OCI-LY7 (cell line): ENCODE measurements at regions not wholly inside any gene's neighbourhood (a gene's known extent, or its start where the extent isn't known, plus 50 kb on each side); places are given as distances from the start of the nearest gene placed in this dataset.

ENCODE experiments used
- EZH2phosphoT487 ChIP-seq: fragments of 200-600 bp; sonication (generic); IDR thresholded peaks from 2 replicates; pipeline ENCODE4 v1.6.1; 2018; ENCODE audit warnings: low read depth, borderline replicate concordance, mild to moderate bottlenecking, mixed run types, antibody characterized with exemption, low read length, moderate library complexity, mixed read lengths
- TF ChIP-seq, protein P1 (sequence below): fragments of 200-600 bp; sonication (generic); conservative IDR thresholded peaks from 2 replicates; pipeline ENCODE4 v1.5.1; 2014; ENCODE audit warnings: mild to moderate bottlenecking, antibody characterized with exemption, low read length, moderate library complexity, mixed read lengths

GRCh38 chr2:237177052-237177451 lies 91.4 kb downstream of the COPS8 start:
- TF ChIP-seq, protein P1, sequence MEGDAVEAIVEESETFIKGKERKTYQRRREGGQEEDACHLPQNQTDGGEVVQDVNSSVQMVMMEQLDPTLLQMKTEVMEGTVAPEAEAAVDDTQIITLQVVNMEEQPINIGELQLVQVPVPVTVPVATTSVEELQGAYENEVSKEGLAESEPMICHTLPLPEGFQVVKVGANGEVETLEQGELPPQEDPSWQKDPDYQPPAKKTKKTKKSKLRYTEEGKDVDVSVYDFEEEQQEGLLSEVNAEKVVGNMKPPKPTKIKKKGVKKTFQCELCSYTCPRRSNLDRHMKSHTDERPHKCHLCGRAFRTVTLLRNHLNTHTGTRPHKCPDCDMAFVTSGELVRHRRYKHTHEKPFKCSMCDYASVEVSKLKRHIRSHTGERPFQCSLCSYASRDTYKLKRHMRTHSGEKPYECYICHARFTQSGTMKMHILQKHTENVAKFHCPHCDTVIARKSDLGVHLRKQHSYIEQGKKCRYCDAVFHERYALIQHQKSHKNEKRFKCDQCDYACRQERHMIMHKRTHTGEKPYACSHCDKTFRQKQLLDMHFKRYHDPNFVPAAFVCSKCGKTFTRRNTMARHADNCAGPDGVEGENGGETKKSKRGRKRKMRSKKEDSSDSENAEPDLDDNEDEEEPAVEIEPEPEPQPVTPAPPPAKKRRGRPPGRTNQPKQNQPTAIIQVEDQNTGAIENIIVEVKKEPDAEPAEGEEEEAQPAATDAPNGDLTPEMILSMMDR = no peak
- no peak for TF ChIP-seq EZH2phosphoT487
